ENCODE measurements at regions not wholly inside any gene's neighbourhood (a gene's known extent, or its start where the extent isn't known, plus 50 kb on each side); places are given as distances from the start of the nearest gene placed in this dataset.

DNA sequence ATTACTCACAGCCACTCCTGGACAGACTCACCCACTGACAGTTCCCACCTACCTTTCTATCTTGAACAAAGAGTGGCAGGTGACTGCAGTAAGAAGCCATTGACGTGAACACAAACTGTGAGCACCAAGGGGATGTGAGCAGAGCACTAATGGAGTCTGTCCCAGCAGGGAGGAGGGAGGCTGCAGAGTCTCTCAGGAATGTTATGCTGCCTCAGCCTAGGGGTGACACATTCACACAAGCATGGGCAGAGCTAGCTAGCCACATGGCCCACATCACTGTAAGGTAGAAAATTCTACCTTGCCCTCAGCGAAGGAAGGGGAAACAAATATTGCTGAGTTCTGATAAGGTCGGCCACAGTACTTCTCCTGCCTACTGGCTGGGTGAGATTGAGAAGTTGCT is 56.8 kb upstream of the PTGFRN start:
- TF ChIP-seq, protein P1, sequence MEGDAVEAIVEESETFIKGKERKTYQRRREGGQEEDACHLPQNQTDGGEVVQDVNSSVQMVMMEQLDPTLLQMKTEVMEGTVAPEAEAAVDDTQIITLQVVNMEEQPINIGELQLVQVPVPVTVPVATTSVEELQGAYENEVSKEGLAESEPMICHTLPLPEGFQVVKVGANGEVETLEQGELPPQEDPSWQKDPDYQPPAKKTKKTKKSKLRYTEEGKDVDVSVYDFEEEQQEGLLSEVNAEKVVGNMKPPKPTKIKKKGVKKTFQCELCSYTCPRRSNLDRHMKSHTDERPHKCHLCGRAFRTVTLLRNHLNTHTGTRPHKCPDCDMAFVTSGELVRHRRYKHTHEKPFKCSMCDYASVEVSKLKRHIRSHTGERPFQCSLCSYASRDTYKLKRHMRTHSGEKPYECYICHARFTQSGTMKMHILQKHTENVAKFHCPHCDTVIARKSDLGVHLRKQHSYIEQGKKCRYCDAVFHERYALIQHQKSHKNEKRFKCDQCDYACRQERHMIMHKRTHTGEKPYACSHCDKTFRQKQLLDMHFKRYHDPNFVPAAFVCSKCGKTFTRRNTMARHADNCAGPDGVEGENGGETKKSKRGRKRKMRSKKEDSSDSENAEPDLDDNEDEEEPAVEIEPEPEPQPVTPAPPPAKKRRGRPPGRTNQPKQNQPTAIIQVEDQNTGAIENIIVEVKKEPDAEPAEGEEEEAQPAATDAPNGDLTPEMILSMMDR (IDR thresholded peaks at IDR 0.05), result no peak
- no peak for TF ChIP-seq POLR2A (IDR thresholded peaks at IDR 0.05)
- TF ChIP-seq POLR2AphosphoS5 (IDR thresholded peaks at IDR 0.05), result no peak
